ENCODE measurements at regions not wholly inside any gene's neighbourhood (a gene's known extent, or its start where the extent isn't known, plus 50 kb on each side); places are given as distances from the start of the nearest gene placed in this dataset.

DNA sequence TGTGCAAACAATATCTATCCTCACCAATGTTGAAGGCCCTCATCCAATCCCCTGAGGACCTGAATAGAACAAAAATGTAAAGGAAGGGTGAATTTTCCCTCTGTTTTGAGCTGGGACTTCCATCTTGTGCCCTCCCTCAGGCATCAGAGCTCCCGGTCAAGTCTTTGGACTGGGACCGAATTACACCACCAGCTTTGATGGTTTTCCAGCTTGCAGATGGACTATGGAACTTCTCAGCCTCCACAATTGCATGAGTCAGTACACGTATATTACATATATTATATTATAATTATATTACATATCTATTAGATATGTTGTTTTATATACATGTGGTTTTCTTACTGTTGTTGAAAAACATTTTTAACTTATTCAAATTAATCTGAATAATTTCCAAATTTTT is 496.4 kb downstream of the CMPK2 start:
- CTCF ChIA-PET: no interaction called here
- DNase-seq: no peak
- H3K9me2 ChIP-seq: no peaks in the 10 kb centered on the region

More for the DNA sequence above, 496.4 kb downstream of the CMPK2 start:
- POLR2A ChIA-PET: no interaction called here
- no peaks in the 10 kb centered on the region for H3K9me3 ChIP-seq
- H3K27me3 ChIP-seq (ENCODE audit: insufficient read depth): no peaks in the 10 kb centered on the region
- WGBS (ENCODE audit: low lambda C conversion rate): 40% methylated on average over 3 of the region's 3 CpGs
- H3K9ac ChIP-seq: no peak overlapping the region
- H3K36me3 ChIP-seq (replicated peaks in 1 of 2; ENCODE audit: control insufficient read depth in 1 of 2, insufficient read depth in 2 of 2, low read length in 1 of 2): no peaks in the 10 kb centered on the region
- no peaks in the 10 kb centered on the region for H3K79me2 ChIP-seq (ENCODE audit: insufficient read depth)
- no peak overlapping the region for H3K27ac ChIP-seq (ENCODE audit: low read depth in 2 of 2, low read length in 1 of 2)
- no peaks in the 10 kb centered on the region for H4K20me1 ChIP-seq (ENCODE audit: insufficient read depth)
- TF ChIP-seq FOSL2 (IDR thresholded peaks at IDR 0.05; ENCODE audit: borderline replicate concordance, low read depth) (no peak), JUND (IDR thresholded peaks at IDR 0.05) (no peak), NFIC (IDR thresholded peaks at IDR 0.05; ENCODE audit: borderline replicate concordance) (no peak), SIN3A (IDR thresholded peaks at IDR 0.05; ENCODE audit: borderline replicate concordance, low read depth, low read length) (no peak), MXI1 (IDR thresholded peaks at IDR 0.05; ENCODE audit: low read depth, low read length) (no peak), CHD2 (IDR thresholded peaks at IDR 0.05; ENCODE audit: low read length, partially characterized antibody) (no peak), TEAD4 (IDR thresholded peaks at IDR 0.05; ENCODE audit: borderline replicate concordance, insufficient read depth) (no peak), NRF1 (IDR thresholded peaks at IDR 0.05; ENCODE audit: low read depth, low read length) (no peak), TCF12 (IDR thresholded peaks at IDR 0.05) (no peak), GATA2 (CRISPR knock-in tag; IDR thresholded peaks at IDR 0.05) (no peak), MEF2A (IDR thresholded peaks at IDR 0.05; ENCODE audit: borderline replicate concordance, low read depth) (no peak), CTCF (IDR thresholded peaks at IDR 0.05) (no peak), MAX (IDR thresholded peaks at IDR 0.05; ENCODE audit: low read depth) (no peak), EZH2phosphoT487 (IDR thresholded peaks at IDR 0.05; ENCODE audit: borderline replicate concordance, low read depth) (no peak)
- TF ChIP-seq, protein P1, sequence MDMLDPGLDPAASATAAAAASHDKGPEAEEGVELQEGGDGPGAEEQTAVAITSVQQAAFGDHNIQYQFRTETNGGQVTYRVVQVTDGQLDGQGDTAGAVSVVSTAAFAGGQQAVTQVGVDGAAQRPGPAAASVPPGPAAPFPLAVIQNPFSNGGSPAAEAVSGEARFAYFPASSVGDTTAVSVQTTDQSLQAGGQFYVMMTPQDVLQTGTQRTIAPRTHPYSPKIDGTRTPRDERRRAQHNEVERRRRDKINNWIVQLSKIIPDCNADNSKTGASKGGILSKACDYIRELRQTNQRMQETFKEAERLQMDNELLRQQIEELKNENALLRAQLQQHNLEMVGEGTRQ (IDR thresholded peaks at IDR 0.05; ENCODE audit: borderline replicate concordance, low read depth, low read length): no peak
- TF ChIP-seq, protein P2, sequence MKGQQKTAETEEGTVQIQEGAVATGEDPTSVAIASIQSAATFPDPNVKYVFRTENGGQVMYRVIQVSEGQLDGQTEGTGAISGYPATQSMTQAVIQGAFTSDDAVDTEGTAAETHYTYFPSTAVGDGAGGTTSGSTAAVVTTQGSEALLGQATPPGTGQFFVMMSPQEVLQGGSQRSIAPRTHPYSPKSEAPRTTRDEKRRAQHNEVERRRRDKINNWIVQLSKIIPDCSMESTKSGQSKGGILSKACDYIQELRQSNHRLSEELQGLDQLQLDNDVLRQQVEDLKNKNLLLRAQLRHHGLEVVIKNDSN (IDR thresholded peaks at IDR 0.05; ENCODE audit: borderline replicate concordance, low read depth): no peak
- H3K4me2 ChIP-seq: no peak overlapping the region
- peaks cover 0 to 2% of the 10 kb centered on the region in 2 experiments; a peak in 1 of 4 replicates for H3K4me1 ChIP-seq (ENCODE audit: control insufficient read depth in 1 of 2, insufficient read depth in 2 of 2, low read depth in 1 of 2, low read length in 1 of 2)
- no peak overlapping the region for H2AFZ ChIP-seq (ENCODE audit: low read depth)
- H3F3A ChIP-seq (replicated peaks; ENCODE audit: insufficient read depth): no peaks in the 10 kb centered on the region
- H3K4me3 ChIP-seq (ENCODE audit: low read depth in 2 of 2, low read length in 1 of 2): no peak overlapping the region

Data from SK-N-SH (cell line).